Stimulated activated CD4-positive, alpha-beta T cell treated with anti-CD3 and anti-CD28 coated beads, Interleukin-4, amount 100 ng/mL, for 1 hour (primary cell): ENCODE measurements at regions not wholly inside any gene's neighbourhood (a gene's known extent, or its start where the extent isn't known, plus 50 kb on each side); places are given as distances from the start of the nearest gene placed in this dataset.

Source experiments
- DNase-seq: peaks from one replicate; pipeline ENCODE4 v3.0.0-alpha.2; 2020

- DNase-seq = no peak
These were observed 219.0 kb downstream of the CCNG2 start for GRCh38 chr4:77375866-77376607.

DNA sequence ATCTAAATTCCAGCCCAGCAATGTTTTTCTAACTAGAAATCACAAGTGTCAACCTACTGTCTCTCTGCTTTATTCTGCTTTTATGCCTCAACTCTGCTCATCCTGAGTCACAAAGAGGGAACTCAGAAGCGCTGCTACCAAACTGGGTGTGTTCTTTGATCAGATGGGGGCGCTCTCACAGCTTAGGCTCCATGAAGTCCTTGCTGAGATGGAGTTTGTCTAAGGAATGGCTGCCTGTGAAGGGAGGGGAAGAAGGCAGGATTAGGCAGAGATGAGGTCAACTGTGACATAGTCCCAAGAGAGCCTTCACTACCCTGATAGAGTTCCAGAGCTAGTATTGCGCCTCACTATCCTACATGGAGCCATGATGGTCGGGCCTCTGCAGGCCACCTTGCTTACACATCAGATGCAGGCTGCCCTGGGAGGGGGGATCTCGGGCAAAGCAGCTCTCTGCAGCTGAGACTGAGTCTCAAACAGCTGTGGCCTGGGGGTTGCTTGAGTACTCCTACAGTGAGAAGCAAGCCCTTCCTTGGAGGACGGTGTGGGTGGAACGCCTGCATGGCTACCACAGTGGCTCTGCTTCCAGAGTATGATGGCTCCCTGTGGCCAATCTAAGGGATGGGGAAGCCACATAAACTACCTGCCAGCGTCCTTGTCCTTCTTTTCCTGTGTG is 219.9 kb downstream of the CCNG2 start:
- no peak for DNase-seq

DNA sequence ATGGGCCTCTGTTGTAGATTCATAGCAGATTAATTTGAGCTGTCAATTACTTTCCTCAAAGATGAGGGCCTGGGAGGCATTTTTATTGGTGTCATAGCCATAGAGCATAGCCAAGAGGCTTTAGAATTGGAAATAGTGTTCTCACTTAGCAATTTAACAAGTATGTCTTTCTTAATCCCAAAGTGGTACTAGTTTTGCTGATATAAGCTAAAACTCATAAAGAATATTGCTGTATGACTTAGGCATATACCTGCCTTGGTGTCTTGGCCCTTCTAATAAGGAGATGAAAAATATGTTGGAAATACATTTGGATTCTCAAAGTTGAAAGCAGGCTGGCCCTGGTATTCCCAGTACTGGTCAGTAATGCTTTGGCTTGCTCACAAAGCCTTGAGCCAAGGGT is 221.5 kb upstream of the CXCL13 start:
- DNase-seq = no peak

GRCh38 chr4:77385124-77385969 is 220.3 kb upstream of the CXCL13 start:
- DNase-seq = peak; percentile 46

- DNase-seq = no peak
These were observed 211.6 kb upstream of the CXCL13 start for GRCh38 chr4:77393996-77394395.

DNA sequence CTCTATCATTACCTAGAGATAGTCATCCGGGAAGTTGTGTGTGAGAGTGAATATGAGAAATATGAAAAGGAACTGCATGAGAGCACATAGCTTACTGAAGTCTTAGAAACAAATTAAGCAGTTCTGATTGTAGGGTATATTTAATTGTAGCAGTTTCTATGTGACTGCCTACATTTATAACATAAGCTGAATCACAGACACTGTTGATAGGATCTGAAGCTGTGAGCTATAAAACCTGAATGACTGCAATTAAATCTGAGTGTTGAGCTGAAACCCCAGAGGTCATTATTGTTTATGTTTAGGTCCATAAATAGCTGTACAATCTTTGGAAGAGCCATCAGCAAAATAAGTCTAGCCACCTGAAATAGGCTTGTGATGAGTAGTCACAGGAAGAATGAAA is 210.1 kb upstream of the CXCL13 start:
- DNase-seq = no peak

DNA sequence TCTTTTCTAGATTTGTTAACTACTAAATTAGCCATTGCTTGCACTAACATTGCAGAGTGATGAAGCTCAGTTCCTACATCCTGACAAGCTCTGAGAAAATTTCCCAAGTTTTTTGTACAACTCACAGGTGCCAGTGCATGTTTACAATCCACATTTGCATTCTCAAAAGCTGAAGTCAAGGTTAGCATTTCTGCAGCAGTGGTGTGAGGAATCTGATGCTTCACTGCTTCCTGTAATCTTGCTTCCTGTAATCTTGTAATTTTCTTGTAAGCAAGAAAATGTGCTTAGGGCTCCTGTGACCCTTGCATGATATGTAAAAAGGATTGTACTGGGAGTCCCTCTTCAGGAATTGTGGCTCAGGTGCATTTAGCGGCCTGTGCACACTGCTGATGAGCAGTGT is 207.4 kb upstream of the CXCL13 start:
- no peak for DNase-seq

DNA sequence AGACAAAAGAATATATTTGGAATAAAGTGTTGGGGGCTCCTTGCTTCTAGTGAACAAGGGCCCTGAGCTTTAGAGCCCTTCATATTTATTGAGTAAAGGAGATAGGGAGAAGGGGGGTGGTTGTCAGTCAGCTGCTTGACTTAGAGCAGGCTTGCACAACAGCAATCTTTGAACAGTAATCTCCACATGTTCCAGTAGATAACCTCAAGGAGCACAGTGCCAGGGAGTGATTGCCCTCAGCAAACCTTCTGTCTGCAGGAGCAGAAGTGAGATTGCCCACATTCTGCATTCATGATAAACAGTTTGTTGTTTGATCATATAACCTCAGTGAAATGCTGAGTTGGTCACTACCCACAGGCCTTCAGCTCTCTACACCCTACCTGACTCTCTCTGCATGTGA is 205.8 kb upstream of the CXCL13 start:
- no peak for DNase-seq

- DNase-seq = no peak
These were observed 191.9 kb upstream of the CXCL13 start for GRCh38 chr4:77413766-77414165.

DNA sequence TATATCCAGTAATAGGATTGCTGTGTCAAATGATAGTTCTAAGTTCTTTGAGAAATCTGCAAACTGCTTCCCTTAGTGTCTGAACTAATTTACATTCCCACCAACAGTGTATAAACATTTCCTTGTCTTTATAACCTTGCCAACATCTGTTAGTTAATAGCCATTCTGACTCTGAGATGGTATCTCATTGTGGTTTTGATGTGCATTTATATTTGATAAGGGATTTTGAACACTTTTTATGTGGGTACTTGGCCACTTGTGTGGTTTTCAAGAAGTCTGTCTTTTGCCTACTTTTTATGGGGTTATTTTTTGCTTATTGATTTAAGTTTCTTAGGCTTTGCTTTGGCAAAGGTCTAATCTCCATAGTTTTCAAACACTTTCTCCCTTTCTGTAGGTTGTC is 189.9 kb upstream of the CXCL13 start:
- no peak for DNase-seq

GRCh38 chr4:77418333-77418732 is 187.3 kb upstream of the CXCL13 start:
- DNase-seq = no peak

DNA sequence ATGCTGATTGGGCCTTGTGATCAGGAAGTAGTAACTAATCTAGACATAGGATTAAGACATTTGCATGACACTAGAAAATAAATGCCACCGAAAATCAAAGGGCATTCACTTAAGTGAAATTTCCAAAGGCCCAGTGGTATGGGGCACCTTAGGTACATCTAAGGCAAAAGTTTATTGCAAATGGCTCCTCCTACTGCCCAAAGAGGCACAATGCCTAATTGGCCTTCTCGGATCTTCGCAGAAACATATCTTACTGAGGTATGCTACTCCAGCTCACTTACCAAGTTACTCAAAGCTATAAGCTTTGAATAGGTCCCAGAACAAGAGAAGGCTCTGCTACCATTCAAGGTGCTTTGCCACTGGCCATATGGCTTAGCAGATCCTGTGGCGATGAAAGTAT is 174.8 kb upstream of the CXCL13 start:
- DNase-seq = no peak

GRCh38 chr4:77431546-77431945 is 174.1 kb upstream of the CXCL13 start:
- no peak for DNase-seq

- no peak for DNase-seq
These were observed 172.8 kb upstream of the CXCL13 start for GRCh38 chr4:77432717-77433417.

- no peak for DNase-seq
These were observed 172.2 kb upstream of the CXCL13 start for GRCh38 chr4:77433418-77433733.

DNA sequence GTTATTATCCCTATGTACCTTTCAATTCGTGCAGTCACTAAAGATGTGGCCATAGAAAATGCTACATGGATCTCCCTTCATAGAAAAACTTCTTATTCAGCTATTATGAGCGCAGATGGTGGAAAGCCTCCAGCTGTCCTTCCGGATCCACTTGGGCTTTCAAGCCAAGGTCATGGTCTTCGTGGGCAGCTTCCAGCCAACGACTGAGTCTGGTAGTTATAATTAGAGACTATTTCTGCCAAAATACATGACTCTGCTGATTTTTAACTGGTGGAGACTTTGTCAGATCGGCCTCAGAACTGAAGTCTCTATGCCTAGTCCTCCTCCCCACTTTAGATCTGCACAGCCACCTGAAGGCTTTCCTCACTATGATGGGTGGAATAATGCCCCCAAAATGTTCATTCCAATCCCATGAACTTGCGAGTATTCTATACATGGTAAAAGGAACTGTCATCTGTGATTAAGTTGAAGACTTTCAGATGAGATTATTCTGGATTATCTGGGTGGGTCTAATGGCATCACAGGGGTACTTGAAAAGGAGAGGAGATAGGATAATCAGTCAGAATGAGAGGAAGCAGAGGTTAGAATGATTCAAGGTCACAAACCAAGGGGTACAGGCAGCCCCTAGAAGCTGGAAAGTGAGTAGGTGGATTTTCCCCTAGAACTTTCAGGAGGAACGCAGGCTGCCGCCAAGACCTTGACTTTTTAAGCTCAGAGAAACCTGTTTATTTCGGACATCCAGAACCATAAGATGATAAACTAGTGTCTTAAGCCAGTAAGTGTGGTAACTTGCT is 171.1 kb upstream of the CXCL13 start:
- no peak for DNase-seq

GRCh38 chr4:77437079-77437478 is 168.5 kb upstream of the CXCL13 start:
- no peak for DNase-seq

GRCh38 chr4:77438549-77438948 is 167.1 kb upstream of the CXCL13 start:
- no peak for DNase-seq

- no peak for DNase-seq
These were observed 161.7 kb upstream of the CXCL13 start for GRCh38 chr4:77443941-77444340.

DNA sequence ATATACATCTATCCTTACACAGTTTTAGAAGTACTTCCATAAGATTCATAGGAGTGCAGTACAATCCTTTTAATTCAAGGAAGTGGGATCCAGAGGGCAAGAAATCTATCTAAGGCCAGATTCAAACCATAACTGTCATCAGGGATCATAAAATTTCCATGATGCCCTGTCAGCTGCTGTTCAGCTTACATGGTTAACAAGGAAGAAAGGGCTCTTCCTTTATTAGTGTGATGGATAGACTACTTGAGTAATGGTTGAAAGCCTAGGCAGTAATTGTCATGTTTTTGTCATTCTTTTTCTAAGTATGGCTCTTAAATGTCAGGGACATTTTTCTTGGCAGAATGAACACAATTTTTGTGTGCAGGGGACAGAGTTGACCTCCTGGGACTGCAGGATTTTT is 159.8 kb upstream of the CXCL13 start:
- no peak for DNase-seq

- DNase-seq = no peak
These were observed 159.0 kb upstream of the CXCL13 start for GRCh38 chr4:77446601-77447000.

GRCh38 chr4:77449171-77449570 is 156.4 kb upstream of the CXCL13 start:
- no peak for DNase-seq

DNA sequence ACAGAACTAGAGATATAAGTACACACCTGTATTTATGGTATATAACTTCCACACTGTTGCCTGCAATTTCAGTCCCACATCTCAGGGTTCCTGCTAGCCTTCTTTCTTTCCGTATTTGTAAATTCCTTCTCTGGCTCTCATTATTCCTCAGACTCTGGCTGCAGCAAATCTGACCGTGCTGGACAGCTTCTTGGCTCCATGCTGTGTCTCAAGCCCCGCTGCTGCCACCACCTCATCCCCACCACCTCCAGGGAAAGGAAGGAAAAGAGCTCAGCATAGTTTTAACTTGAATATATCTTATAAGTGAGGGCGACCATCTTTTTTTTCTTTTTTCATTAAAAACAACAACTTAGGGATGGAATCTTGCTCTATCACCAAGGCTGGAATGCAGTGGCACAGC is 155.6 kb upstream of the CXCL13 start:
- no peak for DNase-seq
